GM23338 (cell line): ENCODE measurements at regions not wholly inside any gene's neighbourhood (a gene's known extent, or its start where the extent isn't known, plus 50 kb on each side); places are given as distances from the start of the nearest gene placed in this dataset.
A peak's percentile ranks its signal among the peaks of the same experiment; 100 is the strongest.

Experiments
- ATAC-seq: fragments of 200-7000 bp; cut with Tn5 transposase; 3 replicates; pipeline ENCODE4 v1.9.1; 2020
- DNase-seq: peaks from one replicate; pipeline ENCODE4 v3.0.0-alpha.2; 2015; ENCODE audit warnings: low spot score
- H2AFZ ChIP-seq: fragments of 200-600 bp; sonication (generic); 2 replicates; pipeline ENCODE4 v1.8.0; 2016; ENCODE audit warnings: antibody characterized with exemption, mild to moderate bottlenecking, moderate library complexity
- H3F3A ChIP-seq: fragments of 200-600 bp; sonication (generic); replicated peaks from 2 replicates; pipeline ENCODE4 v1.8.0; 2017; ENCODE audit warnings: antibody characterized with exemption, mixed run types, low read depth
- H3K27ac ChIP-seq: fragments of 200-600 bp; sonication (generic); 2 replicates; pipeline ENCODE4 v1.6.1; 2016; ENCODE audit warnings: low read depth
- H3K27me3 ChIP-seq: fragments of 200-600 bp; sonication (generic); 2 replicates; pipeline ENCODE4 v1.8.0; 2016; ENCODE audit warnings: mild to moderate bottlenecking, mixed run types, moderate library complexity; ENCODE audit not compliant: insufficient read depth
- H3K36me3 ChIP-seq: fragments of 200-600 bp; sonication (generic); 2 replicates; pipeline ENCODE4 v1.8.0; 2016; ENCODE audit warnings: mild to moderate bottlenecking; ENCODE audit not compliant: insufficient read depth
- H3K4me1 ChIP-seq: fragments of 200-600 bp; sonication (generic); 2 replicates; pipeline ENCODE4 v1.8.0; 2016; ENCODE audit warnings: mild to moderate bottlenecking, moderate library complexity; ENCODE audit not compliant: insufficient read depth
- H3K4me2 ChIP-seq: fragments of 200-600 bp; sonication (generic); 2 replicates; pipeline ENCODE4 v1.7.1; 2017; ENCODE audit warnings: mixed run types
- H3K4me3 ChIP-seq: fragments of 200-600 bp; sonication (generic); 2 replicates; pipeline ENCODE4 v1.6.1; 2016; ENCODE audit warnings: mixed run types
- H3K79me2 ChIP-seq: fragments of 200-600 bp; sonication (generic); replicated peaks from 2 replicates; pipeline ENCODE4 v1.8.0; 2017; ENCODE audit warnings: mild to moderate bottlenecking; ENCODE audit not compliant: insufficient read depth
- H3K9me2 ChIP-seq: fragments of 200-600 bp; sonication (generic); 2 replicates; pipeline ENCODE4 v1.8.0; 2017; ENCODE audit not compliant: insufficient read depth
- H4K20me1 ChIP-seq: fragments of 200-600 bp; sonication (generic); replicated peaks from 2 replicates; pipeline ENCODE4 v1.8.0; 2017; ENCODE audit warnings: mild to moderate bottlenecking; ENCODE audit not compliant: insufficient read depth
- H3K27ac Mint-ChIP-seq: 2 replicates; pipeline ENCODE4 v1.8.0; 2020; ENCODE audit warnings: inconsistent platforms, mild to moderate bottlenecking, moderate library complexity, mixed read lengths
- H3K27me3 Mint-ChIP-seq: 3 replicates; pipeline ENCODE4 v1.8.0; 2022; ENCODE audit warnings: low read depth, mild to moderate bottlenecking, moderate library complexity, mixed read lengths, inconsistent platforms; ENCODE audit not compliant: insufficient read depth, poor library complexity
- H3K36me3 Mint-ChIP-seq: 3 replicates; pipeline ENCODE4 v1.8.0; 2021; ENCODE audit warnings: low read depth, mild to moderate bottlenecking, inconsistent platforms, moderate library complexity, mixed read lengths
- H3K4me1 Mint-ChIP-seq: 3 replicates; pipeline ENCODE4 v1.8.0; 2020; ENCODE audit warnings: mild to moderate bottlenecking, inconsistent platforms, mixed read lengths
- H3K4me3 Mint-ChIP-seq: 3 replicates; pipeline ENCODE4 v1.8.0; 2021; ENCODE audit warnings: moderate library complexity, mild to moderate bottlenecking, inconsistent platforms, mixed read lengths
- H3K9me3 Mint-ChIP-seq: 3 replicates; pipeline ENCODE4 v1.8.0; 2020; ENCODE audit warnings: moderate library complexity, mild to moderate bottlenecking, inconsistent platforms, mixed read lengths
- CTCF ChIP-seq, 2 experiments: fragments of 200-600 bp in 1 of 2; sonication (generic) in 1 of 2; conservative IDR thresholded peaks; 2 replicates each; pipeline versions ENCODE4 v1.5.1 to v1.6.1; 2016 to 2017; ENCODE audit warnings: antibody characterized with exemption in 2 of 2, low read depth in 2 of 2, mild to moderate bottlenecking in 2 of 2, moderate library complexity in 1 of 2
- EZH2 ChIP-seq: fragments of 200-600 bp; sonication (generic); IDR thresholded peaks from one replicate; pipeline ENCODE4 v1.8.0; 2017; ENCODE audit warnings: antibody characterized with exemption, mild to moderate bottlenecking, low read depth; ENCODE audit not compliant: unreplicated experiment
- EZH2phosphoT487 ChIP-seq: fragments of 200-600 bp; sonication (generic); IDR thresholded peaks from one replicate; pipeline ENCODE4 v1.8.1; 2018; ENCODE audit warnings: antibody characterized with exemption; ENCODE audit not compliant: unreplicated experiment
- JUNB ChIP-seq: IDR thresholded peaks from one replicate; pipeline ENCODE4 v1.6.1; 2016; ENCODE audit warnings: antibody characterized with exemption; ENCODE audit not compliant: unreplicated experiment
- NANOG ChIP-seq: IDR thresholded peaks from 2 replicates; pipeline ENCODE4 v1.6.1; 2016; ENCODE audit warnings: antibody characterized with exemption, borderline replicate concordance
- POLR2AphosphoS5 ChIP-seq: IDR thresholded peaks from 2 replicates; pipeline ENCODE4 v1.6.1; 2016; ENCODE audit warnings: antibody characterized with exemption, low read depth
- REST ChIP-seq: IDR thresholded peaks from one replicate; pipeline ENCODE4 v1.6.1; 2018; ENCODE audit warnings: antibody characterized with exemption; ENCODE audit not compliant: unreplicated experiment
- STAT1 ChIP-seq: IDR thresholded peaks from one replicate; pipeline ENCODE4 v1.6.1; 2016; ENCODE audit warnings: antibody characterized with exemption; ENCODE audit not compliant: unreplicated experiment
- ZNF114 ChIP-seq: fragments of 250-450 bp; sonication (Bioruptor Pico); IDR thresholded peaks from 2 replicates; pipeline ENCODE4 v1.5.0; 2020; ENCODE audit warnings: mild to moderate bottlenecking, moderate library complexity
- ZNF331 ChIP-seq: fragments of 250-450 bp; sonication (Bioruptor Pico); IDR thresholded peaks from 2 replicates; pipeline ENCODE4 v1.5.0; 2020; ENCODE audit warnings: low read depth, mild to moderate bottlenecking, moderate library complexity
- ZNF462 ChIP-seq: fragments of 250-450 bp; sonication (Bioruptor Pico); IDR thresholded peaks from 2 replicates; pipeline ENCODE4 v1.5.0; 2020; ENCODE audit warnings: mild to moderate bottlenecking, moderate library complexity

GRCh38 chr3:66819993-66820501 is 178.1 kb upstream of the KBTBD8 start:
- TF ChIP-seq EZH2 = no peak
- TF ChIP-seq POLR2AphosphoS5 = no peak
- TF ChIP-seq REST = no peak
- no peak for TF ChIP-seq ZNF331 (CRISPR knock-in tag)
- TF ChIP-seq NANOG = no peak
- no peak for TF ChIP-seq ZNF114
- no peak for TF ChIP-seq EZH2phosphoT487
- TF ChIP-seq ZNF462 (CRISPR knock-in tag) = no peak
- no peak for TF ChIP-seq STAT1
- TF ChIP-seq JUNB = no peak
- TF ChIP-seq CTCF (conservative IDR thresholded peaks at IDR 0.05; ENCODE audit: low read depth in 2 of 2) = no peak
- Mint-ChIP-seq H3K27ac (0 out of 2 replicates have a peak overlapping the region, but pooled peaks have one; percentile 11), H3K4me3 (no peak overlapping the region)

More at GRCh38 chr3:66819993-66820501, 178.1 kb upstream of the KBTBD8 start:
- Mint-ChIP-seq H3K9me3 (no peaks in the 10 kb centered on the region), H3K27me3 (no peaks in the 10 kb centered on the region), H3K36me3 (no peaks in the 10 kb centered on the region), H3K4me1 (peaks cover 40% of the 10 kb centered on the region)
- no peak overlapping the region for H3K27ac ChIP-seq
- no peaks in the 10 kb centered on the region for H3K36me3 ChIP-seq
- H3K9me2 ChIP-seq = no peaks in the 10 kb centered on the region
- no peak overlapping the region for H3K4me3 ChIP-seq
- peaks cover 27% of the 10 kb centered on the region for H3K4me1 ChIP-seq
- ATAC-seq (peak; percentile 41), DNase-seq (peak; percentile 36)
- H3F3A ChIP-seq = no peaks in the 10 kb centered on the region
- H2AFZ ChIP-seq = no peak overlapping the region
- no peaks in the 10 kb centered on the region for H4K20me1 ChIP-seq
- H3K27me3 ChIP-seq = no peaks in the 10 kb centered on the region
- no peaks in the 10 kb centered on the region for H3K79me2 ChIP-seq
- no peak overlapping the region for H3K4me2 ChIP-seq
